Right lobe of liver (tissue), 6 donors: ENCODE measurements at regions not wholly inside any gene's neighbourhood (a gene's known extent, or its start where the extent isn't known, plus 50 kb on each side); places are given as distances from the start of the nearest gene placed in this dataset.
A peak's percentile ranks its signal among the peaks of the same experiment; 100 is the strongest.

Experiments
- ATAC-seq, 4 donors: fragments of 200-7000 bp; cut with Tn5 transposase; one replicate each; pipeline ENCODE4 v1.9.1; 2020; ENCODE audit warnings: mild to moderate bottlenecking in 4 of 4, moderate library complexity in 4 of 4
- DNase-seq, 3 donors: peaks; one replicate each; pipeline ENCODE4 v3.0.0-alpha.2; 2020
- H3K27ac ChIP-seq, 3 donors: fragments of 200-600 bp; one replicate each; pipeline ENCODE4 v1.8.0; 2022
- H3K27me3 ChIP-seq, 2 donors: fragments of 200-600 bp; one replicate each; pipeline ENCODE4 v1.8.0; 2022
- H3K36me3 ChIP-seq, 4 donors: fragments of 200-600 bp; sonication (generic) in 1 of 4; one replicate each; pipeline versions ENCODE4 v1.5.1 to v1.8.0; 2017 to 2022; ENCODE audit warnings: control low read depth in 1 of 4
- H3K4me1 ChIP-seq, 4 donors: fragments of 200-600 bp; sonication (generic) in 1 of 4; one replicate each; pipeline versions ENCODE4 v1.5.1 to v1.8.0; 2017 to 2022; ENCODE audit warnings: control low read depth in 1 of 4
- H3K4me3 ChIP-seq, 3 donors: fragments of 200-600 bp; one replicate each; pipeline ENCODE4 v1.8.0; 2022
- H3K9me3 ChIP-seq, 4 donors: fragments of 200-600 bp; sonication (generic) in 1 of 4; one replicate each; pipeline versions ENCODE4 v1.5.1 to v1.8.0; 2017 to 2022; ENCODE audit warnings: control low read depth in 1 of 4
- CTCF ChIP-seq, 4 donors: fragments of 200-600 bp in 3 of 4; fragments of 450-650 bp in 1 of 4; IDR thresholded peaks; one replicate each; pipeline versions ENCODE4 v1.5.1 to v1.8.0; 2016 to 2022; ENCODE audit warnings: antibody characterized with exemption in 4 of 4, mild to moderate bottlenecking in 2 of 4
- POLR2A ChIP-seq: fragments of 450-650 bp; IDR thresholded peaks from one replicate; pipeline ENCODE4 v1.6.1; 2017; ENCODE audit warnings: antibody characterized with exemption, mild to moderate bottlenecking
- WGBS: methylation state at CpG from one replicate; pipeline ENCODE4 v1.1.6; 2018; ENCODE audit warnings: low coverage, low lambda C conversion rate; ENCODE audit not compliant: insufficient coverage; ENCODE audit errors: missing lambda C conversion rate; 5-methylcytosine and 5-hydroxymethylcytosine counted together
- intact Hi-C, 2 donors: fragments of 100-400 bp; cut with DNase I; formaldehyde crosslinking; loops; one replicate each; pipeline versions ENCODE4 v1.11.2 to v1.14.1; 2022
- donor health status: DM: no; HTN: yes; CAD: no.
- donor health status: DM: no; HTN: no; CAD: no.
- donor health status: DM: no; HTN: no; CAD: no.
- donor health status: DM: no; HTN: yes; CAD: no.
- donor health status: DM: no; HTN: yes; CAD: no.

- no peak for DNase-seq
- H3K4me3 ChIP-seq, result no peak overlapping the region
- intact Hi-C loops, result no loop called here
- peaks cover 0 to 19% (median 1%) of the 10 kb centered on the region in 4 donors for H3K4me1 ChIP-seq
- TF ChIP-seq CTCF (IDR thresholded peaks at IDR 0.05) (no peak), POLR2A (no peak)
- no peaks in the 10 kb centered on the region for H3K9me3 ChIP-seq
- 57% methylated on average over 3 of the region's 3 CpGs for WGBS
- H3K27me3 ChIP-seq, result no peaks in the 10 kb centered on the region
- ATAC-seq, result peak in 2 of 4 donors; percentile 29 to 56
- H3K36me3 ChIP-seq, result no peaks in the 10 kb centered on the region
- no peak overlapping the region for H3K27ac ChIP-seq
Observed at GRCh38 chr6:51337277-51337676, 518.6 kb downstream of the TFAP2B start.

GRCh38 chr6:51339108-51339507 lies 520.4 kb downstream of the TFAP2B start:
- Histone ChIP-seq H3K9me3 (no peaks in the 10 kb centered on the region), H3K27ac (no peak overlapping the region), H3K4me3 (no peak overlapping the region), H3K36me3 (no peaks in the 10 kb centered on the region), H3K27me3 (no peaks in the 10 kb centered on the region), H3K4me1 (peaks cover 0 to 19% (median 1%) of the 10 kb centered on the region in 4 donors)
- ATAC-seq, result no peak
- no peak for DNase-seq
- TF ChIP-seq POLR2A, result no peak
- no peak for TF ChIP-seq CTCF (IDR thresholded peaks at IDR 0.05)
- 77% methylated on average over 3 of the region's 3 CpGs for WGBS
- intact Hi-C loops, result no loop called here

GRCh38 chr6:51339728-51340127 lies 521.1 kb downstream of the TFAP2B start:
- Histone ChIP-seq H3K36me3 (no peaks in the 10 kb centered on the region), H3K4me1 (peaks cover 0 to 19% (median 1%) of the 10 kb centered on the region in 4 donors), H3K4me3 (no peak overlapping the region), H3K9me3 (no peaks in the 10 kb centered on the region), H3K27ac (no peak overlapping the region), H3K27me3 (no peaks in the 10 kb centered on the region)
- TF ChIP-seq POLR2A (no peak), CTCF (IDR thresholded peaks at IDR 0.05) (no peak)
- no peak for ATAC-seq
- intact Hi-C loops, result loop anchor here in 1 of 2 donors (10.0 kb wide), 1 partner anchor 515 kb away; no protein-coding TSS in a partner anchor
- DNase-seq, result no peak
- 53% methylated on average over 5 of the region's 5 CpGs for WGBS

DNA sequence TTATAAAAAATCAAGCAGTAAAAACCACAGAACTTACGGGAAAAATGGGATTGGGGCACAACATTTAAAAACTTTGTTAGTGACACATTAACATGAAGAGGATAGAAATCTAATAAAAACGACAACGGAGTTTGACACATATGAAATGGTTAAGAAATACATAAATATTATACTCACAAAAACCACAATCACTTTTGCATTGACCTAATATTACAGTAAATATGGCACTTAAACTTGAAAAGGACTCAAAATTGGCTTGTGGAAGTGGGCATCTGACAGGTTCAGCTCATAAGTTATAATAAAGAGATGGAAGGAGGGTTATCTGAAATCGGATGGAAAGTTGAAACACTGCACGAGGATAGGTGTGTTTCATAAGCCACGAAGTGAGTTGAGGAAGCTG lies 523.7 kb downstream of the TFAP2B start:
- H3K4me1 ChIP-seq, result no peaks in the 10 kb centered on the region
- no peaks in the 10 kb centered on the region for H3K9me3 ChIP-seq
- no peak overlapping the region for H3K27ac ChIP-seq
- intact Hi-C loops, result loop anchor here in 1 of 2 donors (10.0 kb wide), 1 partner anchor 518 kb away; no protein-coding TSS in a partner anchor
- H3K27me3 ChIP-seq, result no peaks in the 10 kb centered on the region
- DNase-seq (no peak), ATAC-seq (no peak)
- H3K36me3 ChIP-seq, result no peaks in the 10 kb centered on the region
- H3K4me3 ChIP-seq, result no peak overlapping the region
- WGBS, result 58% methylated on average over 6 of the region's 6 CpGs
- TF ChIP-seq CTCF (IDR thresholded peaks at IDR 0.05) (no peak), POLR2A (no peak)

- Histone ChIP-seq H3K27ac (no peak overlapping the region), H3K36me3 (no peaks in the 10 kb centered on the region), H3K4me1 (no peaks in the 10 kb centered on the region), H3K9me3 (no peaks in the 10 kb centered on the region), H3K27me3 (no peaks in the 10 kb centered on the region), H3K4me3 (no peak overlapping the region)
- intact Hi-C loops, result loop anchor here (10.0 kb wide), 2 partner anchors 525 to 535 kb away; partner anchors contain the start of gene TFAP2B (in 1 of the 2)
- DNase-seq (no peak), ATAC-seq (no peak)
- 90% methylated on average over 3 of the region's 4 CpGs for WGBS
- TF ChIP-seq CTCF (IDR thresholded peaks at IDR 0.05) (no peak), POLR2A (no peak)
Observed at GRCh38 chr6:51349857-51350256, 531.2 kb downstream of the TFAP2B start.
